PC-3 (cell line): ENCODE measurements at regions not wholly inside any gene's neighbourhood (a gene's known extent, or its start where the extent isn't known, plus 50 kb on each side); places are given as distances from the start of the nearest gene placed in this dataset.

Experiments
- ATAC-seq: fragments of 200-7000 bp; cut with Tn5 transposase; 2 replicates; pipeline ENCODE4 v1.9.1; 2020; ENCODE audit warnings: mild to moderate bottlenecking, moderate library complexity
- BruUV-seq: library from RNA; stranded (reverse); fragments of 400-500 nt; replicated peaks from 2 replicates; lab custom pipeline; 2021; lab: Mats Ljungman, UMichigan
- CTCF ChIA-PET: fragments of 300-600 bp; sonication (Branson Sonifier 250); formaldehyde crosslinking; loops from one replicate; lab custom pipeline; 2022; ENCODE audit warnings: antibody characterized with exemption; lab: Charles Lee
- POLR2A ChIA-PET: fragments of 300-600 bp; sonication (Branson Sonifier 250); formaldehyde crosslinking; loops from one replicate; lab custom pipeline; 2022; ENCODE audit warnings: antibody characterized with exemption; ENCODE audit not compliant: unreplicated experiment; lab: Charles Lee
- DNase-seq: peaks from one replicate; pipeline ENCODE4 v3.0.0-alpha.2; 2015
- H2AFZ ChIP-seq: fragments of 300-600 bp; sonication (generic); 2 replicates; pipeline ENCODE4 v1.6.0; 2016; ENCODE audit warnings: antibody characterized with exemption, low read length
- H3F3A ChIP-seq: fragments of 300-600 bp; sonication (generic); one replicate; pipeline ENCODE4 v1.6.0; 2017; ENCODE audit warnings: antibody characterized with exemption, low read length, control low read depth, mild to moderate bottlenecking; ENCODE audit not compliant: unreplicated experiment
- H3K27ac ChIP-seq: fragments of 300-600 bp; sonication (generic); 2 replicates; pipeline ENCODE4 v1.5.1; 2016; ENCODE audit warnings: mild to moderate bottlenecking, low read length
- H3K27me3 ChIP-seq: fragments of 300-600 bp; sonication (generic); 2 replicates; pipeline ENCODE4 v1.6.1; 2016; ENCODE audit warnings: low read length, mixed read lengths
- H3K36me3 ChIP-seq: fragments of 300-600 bp; sonication (generic); 2 replicates; pipeline ENCODE4 v1.6.1; 2016; ENCODE audit warnings: low read depth, mixed run types, low read length, mixed read lengths
- H3K4me1 ChIP-seq: fragments of 300-600 bp; sonication (generic); 2 replicates; pipeline ENCODE4 v1.5.1; 2016; ENCODE audit warnings: low read length; ENCODE audit not compliant: insufficient read depth
- H3K4me2 ChIP-seq: fragments of 300-600 bp; sonication (generic); 2 replicates; pipeline ENCODE4 v1.6.0; 2016; ENCODE audit warnings: low read length
- H3K4me3 ChIP-seq: fragments of 300-600 bp; sonication (generic); 2 replicates; pipeline ENCODE4 v1.5.1; 2016; ENCODE audit warnings: mild to moderate bottlenecking, low read length, mixed read lengths
- H3K79me2 ChIP-seq: fragments of 300-600 bp; sonication (generic); 2 replicates; pipeline ENCODE4 v1.6.1; 2017; ENCODE audit warnings: low read length, mixed read lengths
- H3K9ac ChIP-seq: fragments of 300-600 bp; sonication (generic); 2 replicates; pipeline ENCODE4 v1.6.0; 2016; ENCODE audit warnings: mild to moderate bottlenecking, low read length
- H3K9me2 ChIP-seq: fragments of 300-600 bp; sonication (generic); replicated peaks from 2 replicates; pipeline ENCODE4 v1.6.1; 2016; ENCODE audit warnings: mixed run types, low read length, mixed read lengths
- H3K9me3 ChIP-seq: fragments of 300-600 bp; sonication (generic); 2 replicates; pipeline ENCODE4 v1.6.1; 2016; ENCODE audit warnings: low read length, mixed read lengths
- H4K20me1 ChIP-seq: fragments of 300-600 bp; sonication (generic); 2 replicates; pipeline ENCODE4 v1.6.1; 2016; ENCODE audit warnings: low read length, mixed read lengths
- CTCF ChIP-seq: fragments of 300-600 bp; sonication (generic); conservative IDR thresholded peaks from 2 replicates; pipeline ENCODE4 v1.5.1; 2017; ENCODE audit warnings: antibody characterized with exemption, low read depth, mild to moderate bottlenecking, low read length
- EZH2 ChIP-seq: fragments of 300-600 bp; sonication (generic); IDR thresholded peaks from one replicate; pipeline ENCODE4 v1.6.1; 2017; ENCODE audit warnings: antibody characterized with exemption, mild to moderate bottlenecking, low read length; ENCODE audit not compliant: unreplicated experiment
- EZH2phosphoT487 ChIP-seq: fragments of 300-600 bp; sonication (generic); IDR thresholded peaks from 2 replicates; pipeline ENCODE4 v1.6.1; 2018; ENCODE audit warnings: mild to moderate bottlenecking, antibody characterized with exemption, low read length, borderline replicate concordance
- intact Hi-C: fragments of 100-400 bp; cut with micrococcal nuclease; formaldehyde crosslinking; loops from 2 replicates; pipeline ENCODE4 v1.9.0; 2023

- DNase-seq: no peak
- Histone ChIP-seq H3K4me3 (no peak overlapping the region), H3K27ac (no peak overlapping the region), H3K9me2 (no peaks in the 10 kb centered on the region), H3K4me2 (no peak overlapping the region), H3K79me2 (no peaks in the 10 kb centered on the region), H2AFZ (no peak overlapping the region), H3K9me3 (no peaks in the 10 kb centered on the region), H3K4me1 (no peaks in the 10 kb centered on the region), H3K9ac (no peak overlapping the region), H3K27me3 (no peaks in the 10 kb centered on the region), H4K20me1 (no peaks in the 10 kb centered on the region), H3K36me3 (no peaks in the 10 kb centered on the region), H3F3A (no peaks in the 10 kb centered on the region)
- CTCF ChIA-PET: no interaction called here
- no TSS peak for BruUV-seq
- ATAC-seq: no peak
- TF ChIP-seq EZH2phosphoT487: no peak
- no peak for TF ChIP-seq EZH2
- TF ChIP-seq CTCF: no peak
- POLR2A ChIA-PET: no interaction called here
- intact Hi-C loops: no loop called here
Measured at GRCh38 chr18:44245019-44245418, 435.7 kb upstream of the SETBP1 start.

- H3K4me2 ChIP-seq: no peak overlapping the region
- intact Hi-C loops: no loop called here
- DNase-seq: no peak
Measured at GRCh38 chr18:44246001-44246400, 434.7 kb upstream of the SETBP1 start.

GRCh38 chr18:44258086-44258485 lies 422.6 kb upstream of the SETBP1 start:
- BruUV-seq: no TSS peak
- Histone ChIP-seq H3K27me3 (no peaks in the 10 kb centered on the region), H3K79me2 (no peaks in the 10 kb centered on the region), H3K4me2 (no peak overlapping the region), H4K20me1 (no peaks in the 10 kb centered on the region), H3K4me1 (no peaks in the 10 kb centered on the region), H3K27ac (no peak overlapping the region), H3K9me3 (no peaks in the 10 kb centered on the region), H3K9me2 (no peaks in the 10 kb centered on the region), H3F3A (no peaks in the 10 kb centered on the region), H2AFZ (no peak overlapping the region), H3K4me3 (no peak overlapping the region), H3K36me3 (no peaks in the 10 kb centered on the region), H3K9ac (no peak overlapping the region)
- ChIA-PET POLR2A (no interaction called here), CTCF (no interaction called here)
- intact Hi-C loops: no loop called here
- ATAC-seq: no peak
- TF ChIP-seq EZH2: no peak
- no peak for TF ChIP-seq CTCF
- no peak for TF ChIP-seq EZH2phosphoT487
- DNase-seq: no peak

More at GRCh38 chr18:44246001-44246400, 434.7 kb upstream of the SETBP1 start:
- no peak overlapping the region for H2AFZ ChIP-seq
- H3K9me2 ChIP-seq: no peaks in the 10 kb centered on the region
- H3K36me3 ChIP-seq: no peaks in the 10 kb centered on the region
- H3K9me3 ChIP-seq: no peaks in the 10 kb centered on the region
- no peak for TF ChIP-seq EZH2
- no peak for TF ChIP-seq EZH2phosphoT487
- TF ChIP-seq CTCF: no peak
- H3F3A ChIP-seq: no peaks in the 10 kb centered on the region
- BruUV-seq: no TSS peak
- no peaks in the 10 kb centered on the region for H3K79me2 ChIP-seq
- no peak for ATAC-seq
- no peak overlapping the region for H3K4me3 ChIP-seq
- H3K4me1 ChIP-seq: no peaks in the 10 kb centered on the region
- no peaks in the 10 kb centered on the region for H4K20me1 ChIP-seq
- CTCF ChIA-PET: no interaction called here
- H3K27me3 ChIP-seq: no peaks in the 10 kb centered on the region
- no peak overlapping the region for H3K27ac ChIP-seq
- POLR2A ChIA-PET: no interaction called here
- H3K9ac ChIP-seq: no peak overlapping the region
